MM.1S (cell line): ENCODE measurements at regions not wholly inside any gene's neighbourhood (a gene's known extent, or its start where the extent isn't known, plus 50 kb on each side); places are given as distances from the start of the nearest gene placed in this dataset.

Experiments used
- DNase-seq: peaks from one replicate; pipeline ENCODE4 v3.0.0-alpha.2; 2015
- H2AFZ ChIP-seq: fragments of 300-600 bp; sonication (generic); 2 replicates; pipeline ENCODE4 v1.6.0; 2016; ENCODE audit warnings: antibody characterized with exemption, low read length
- H3F3A ChIP-seq: fragments of 300-600 bp; sonication (generic); 2 replicates; pipeline ENCODE4 v1.6.1; 2016; ENCODE audit warnings: mild to moderate bottlenecking, antibody characterized with exemption, low read length, moderate library complexity, mixed read lengths; ENCODE audit not compliant: insufficient read depth
- H3K27ac ChIP-seq: fragments of 300-600 bp; sonication (generic); 2 replicates; pipeline ENCODE4 v1.5.1; 2016; ENCODE audit warnings: mild to moderate bottlenecking, low read length
- H3K27me3 ChIP-seq: fragments of 300-600 bp; sonication (generic); replicated peaks from 2 replicates; pipeline ENCODE4 v1.6.0; 2016; ENCODE audit warnings: low read length; ENCODE audit not compliant: insufficient read depth
- H3K36me3 ChIP-seq: fragments of 300-600 bp; sonication (generic); replicated peaks from 2 replicates; pipeline ENCODE4 v1.6.1; 2016; ENCODE audit warnings: mild to moderate bottlenecking, low read length, mixed read lengths; ENCODE audit not compliant: insufficient read depth
- H3K4me1 ChIP-seq: fragments of 300-600 bp; sonication (generic); 2 replicates; pipeline ENCODE4 v1.6.1; 2016; ENCODE audit warnings: low read length, mixed read lengths
- H3K4me2 ChIP-seq: fragments of 300-600 bp; sonication (generic); 2 replicates; pipeline ENCODE4 v1.6.0; 2016; ENCODE audit warnings: low read depth, low read length
- H3K4me3 ChIP-seq: fragments of 300-600 bp; sonication (generic); 2 replicates; pipeline ENCODE4 v1.5.1; 2016; ENCODE audit warnings: low read length, mixed read lengths
- H3K79me2 ChIP-seq: fragments of 300-600 bp; sonication (generic); 2 replicates; pipeline ENCODE4 v1.6.1; 2016; ENCODE audit warnings: mixed run types, low read length, mixed read lengths
- H3K9ac ChIP-seq: fragments of 300-600 bp; sonication (generic); 2 replicates; pipeline ENCODE4 v1.6.1; 2016; ENCODE audit warnings: low read length, mixed read lengths
- H3K9me2 ChIP-seq: fragments of 300-600 bp; sonication (generic); replicated peaks from 2 replicates; pipeline ENCODE4 v1.6.1; 2016; ENCODE audit warnings: mild to moderate bottlenecking, low read length, mixed read lengths; ENCODE audit not compliant: insufficient read depth
- H3K9me3 ChIP-seq: fragments of 300-600 bp; sonication (generic); replicated peaks from 2 replicates; pipeline ENCODE4 v1.6.1; 2016; ENCODE audit warnings: mild to moderate bottlenecking, low read length, mixed read lengths; ENCODE audit not compliant: insufficient read depth
- H4K20me1 ChIP-seq: fragments of 300-600 bp; sonication (generic); 2 replicates; pipeline ENCODE4 v1.6.1; 2016; ENCODE audit warnings: mild to moderate bottlenecking, low read length, moderate library complexity, mixed read lengths; ENCODE audit not compliant: insufficient read depth
- CTCF ChIP-seq: fragments of 300-600 bp; sonication (generic); IDR thresholded peaks from 2 replicates; pipeline ENCODE4 v1.5.1; 2016; ENCODE audit warnings: antibody characterized with exemption, low read length, mixed read lengths
- EZH2 ChIP-seq: fragments of 300-600 bp; sonication (generic); optimal IDR thresholded peaks from 2 replicates; pipeline ENCODE3; 2017; ENCODE audit warnings: low read depth, mild to moderate bottlenecking, antibody characterized with exemption, low read length, mixed read lengths
- EZH2phosphoT487 ChIP-seq: fragments of 300-600 bp; sonication (generic); IDR thresholded peaks from 2 replicates; pipeline ENCODE4 v1.6.1; 2018; ENCODE audit warnings: antibody characterized with exemption, low read length

- TF ChIP-seq EZH2 (no peak), CTCF (no peak), EZH2phosphoT487 (no peak)
- Histone ChIP-seq H3K4me3 (no peak overlapping the region), H4K20me1 (no peaks in the 10 kb centered on the region), H3K27me3 (no peaks in the 10 kb centered on the region), H2AFZ (no peak overlapping the region), H3K4me2 (no peak overlapping the region), H3K79me2 (no peaks in the 10 kb centered on the region), H3K9me2 (no peaks in the 10 kb centered on the region), H3K9me3 (no peaks in the 10 kb centered on the region), H3K4me1 (0 out of 2 replicates have a peak, but pooled peaks cover 3% of the 10 kb centered on the region), H3F3A (no peaks in the 10 kb centered on the region), H3K36me3 (no peaks in the 10 kb centered on the region), H3K9ac (no peak overlapping the region), H3K27ac (no peak overlapping the region)
- no peak for DNase-seq
Observed at GRCh38 chr12:34215893-34216285, 193.6 kb downstream of the ALG10 start.

GRCh38 chr12:34217660-34218059 lies 195.4 kb downstream of the ALG10 start:
- H3K4me2 ChIP-seq, result no peak overlapping the region

GRCh38 chr12:34218193-34219045 lies 196.1 kb downstream of the ALG10 start:
- no peaks in the 10 kb centered on the region for H3K79me2 ChIP-seq
- 0 out of 2 replicates have a peak, but pooled peaks cover 3% of the 10 kb centered on the region for H3K4me1 ChIP-seq
- peak overlapping the region; percentile 81 for H2AFZ ChIP-seq
- H3K4me2 ChIP-seq, result peak overlapping the region; percentile 86; the same call in 1 of the 2 replicates
- H3K27me3 ChIP-seq, result no peaks in the 10 kb centered on the region
- H3K9me3 ChIP-seq, result no peaks in the 10 kb centered on the region
- peak overlapping the region; percentile 45; the same call in 1 of the 2 replicates for H3K9ac ChIP-seq
- no peaks in the 10 kb centered on the region for H3F3A ChIP-seq
- no peak overlapping the region for H3K27ac ChIP-seq
- peak; percentile 71 for DNase-seq
- H3K4me3 ChIP-seq, result peak overlapping the region; percentile 54
- H4K20me1 ChIP-seq, result no peaks in the 10 kb centered on the region
- peak; percentile 90 for TF ChIP-seq CTCF
- TF ChIP-seq EZH2, result no peak
- H3K9me2 ChIP-seq, result no peaks in the 10 kb centered on the region
- no peaks in the 10 kb centered on the region for H3K36me3 ChIP-seq

More at GRCh38 chr12:34217660-34218059, 195.4 kb downstream of the ALG10 start:
- H3K27me3 ChIP-seq, result no peaks in the 10 kb centered on the region
- H3K9ac ChIP-seq, result no peak overlapping the region
- H3K79me2 ChIP-seq, result no peaks in the 10 kb centered on the region
- no peak for DNase-seq
- no peaks in the 10 kb centered on the region for H3F3A ChIP-seq
- H3K27ac ChIP-seq, result no peak overlapping the region
- H4K20me1 ChIP-seq, result no peaks in the 10 kb centered on the region
- H3K4me1 ChIP-seq, result 0 out of 2 replicates have a peak, but pooled peaks cover 3% of the 10 kb centered on the region
- H3K4me3 ChIP-seq, result no peak overlapping the region
- H3K36me3 ChIP-seq, result no peaks in the 10 kb centered on the region
- 0 out of 2 replicates have a peak overlapping the region, but pooled peaks have one; percentile 19 for H2AFZ ChIP-seq
- no peaks in the 10 kb centered on the region for H3K9me3 ChIP-seq
- no peak for TF ChIP-seq EZH2phosphoT487
- no peak for TF ChIP-seq CTCF
- TF ChIP-seq EZH2, result no peak
- H3K9me2 ChIP-seq, result no peaks in the 10 kb centered on the region
